DMS114 treated with DMSO at 0.1 percent for 48 hours (cell line): ENCODE measurements at regions not wholly inside any gene's neighbourhood (a gene's known extent, or its start where the extent isn't known, plus 50 kb on each side); places are given as distances from the start of the nearest gene placed in this dataset.

Experiments used
- DNase-seq: peaks from one replicate; lab custom pipeline; 2025; ENCODE audit not compliant: unreplicated experiment; lab: John Stamatoyannopoulos, UW

GRCh38 chr17:55585629-55586028, 74.4 kb upstream of the SMIM36 start:
- DNase-seq = no peak

DNA sequence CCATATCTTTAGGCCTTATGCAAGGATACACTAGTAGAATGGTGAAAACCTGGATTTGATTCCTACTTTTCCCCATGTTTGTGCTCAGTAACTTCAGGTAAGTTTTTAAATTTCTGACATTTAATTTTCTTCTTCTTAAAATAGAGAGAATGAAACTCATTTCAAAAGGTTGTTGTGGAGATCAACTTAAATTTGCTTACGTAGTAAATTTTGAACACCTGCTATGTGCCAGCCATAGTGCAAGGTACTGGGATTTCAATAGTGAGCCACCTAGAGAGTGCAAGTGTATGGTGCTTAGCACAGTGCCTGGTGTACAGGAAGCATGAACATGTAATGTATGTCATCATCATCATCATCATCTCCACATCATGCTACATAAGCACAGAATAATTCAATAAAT, 73.6 kb upstream of the SMIM36 start:
- no peak for DNase-seq

DNA sequence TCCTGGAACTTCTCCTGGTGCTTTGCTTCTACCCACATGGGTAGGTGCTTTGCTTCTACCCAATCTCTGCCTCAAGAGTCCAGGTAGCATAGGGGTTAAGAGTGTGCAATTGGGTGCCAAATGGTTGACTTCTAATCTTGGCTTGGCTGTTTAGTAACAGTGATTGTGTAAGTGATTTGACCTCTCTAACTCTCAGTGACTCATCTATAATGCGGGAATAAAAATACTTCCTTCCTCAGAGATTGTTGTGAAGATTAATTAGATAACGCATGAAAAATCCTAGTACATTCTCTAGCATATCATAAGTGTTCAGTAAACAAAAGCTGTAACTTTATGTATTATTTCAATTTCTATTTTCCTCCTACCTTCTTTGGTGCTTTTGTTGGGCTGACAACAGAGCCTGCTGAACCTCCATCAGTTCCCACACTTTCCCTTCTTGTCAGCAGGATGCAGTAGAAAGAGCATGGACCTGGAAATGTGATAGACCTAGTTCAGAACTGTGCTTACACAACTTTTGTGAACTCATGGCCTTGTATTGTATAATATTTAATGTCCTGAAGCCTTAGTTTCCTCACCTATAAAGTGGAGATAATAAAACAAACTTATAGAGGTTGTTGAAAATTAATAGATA, 72.9 kb upstream of the SMIM36 start:
- DNase-seq = no peak

GRCh38 chr17:55582897-55583296, 71.6 kb upstream of the SMIM36 start:
- no peak for DNase-seq

DNA sequence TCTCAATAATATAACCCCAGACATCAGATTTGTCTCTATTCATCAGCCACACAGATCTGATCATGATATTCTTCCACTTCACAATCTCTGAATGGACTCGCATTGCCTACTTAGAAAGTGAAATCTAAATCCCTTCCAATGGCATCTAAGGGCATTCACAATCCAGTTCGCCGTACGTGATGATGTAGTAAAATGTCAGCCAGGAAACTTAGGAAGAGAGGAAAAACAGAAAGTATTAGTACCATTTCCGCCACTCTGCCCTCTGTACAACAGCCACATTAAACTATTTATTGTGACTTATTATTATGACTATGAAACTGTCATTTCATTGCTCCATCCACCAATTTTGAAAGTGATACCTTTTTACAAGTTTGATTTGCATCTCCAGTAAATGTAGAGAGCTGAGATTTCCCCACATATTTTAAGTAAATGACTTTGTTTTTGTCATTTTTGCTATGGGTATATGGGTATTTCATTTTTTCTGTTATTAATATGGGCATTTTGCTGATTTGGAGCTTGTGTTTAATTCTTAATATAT, 69.4 kb upstream of the SMIM36 start:
- DNase-seq = no peak

GRCh38 chr17:55577687-55578086, 66.4 kb upstream of the SMIM36 start:
- no peak for DNase-seq

GRCh38 chr17:55576996-55577586, 65.8 kb upstream of the SMIM36 start:
- DNase-seq = no peak

GRCh38 chr17:55576237-55576995, 65.2 kb upstream of the SMIM36 start:
- DNase-seq = no peak

- no peak for DNase-seq
These were observed 63.9 kb upstream of the SMIM36 start for GRCh38 chr17:55575058-55575636.

- DNase-seq = no peak
These were observed 61.3 kb upstream of the SMIM36 start for GRCh38 chr17:55572599-55572998.

DNA sequence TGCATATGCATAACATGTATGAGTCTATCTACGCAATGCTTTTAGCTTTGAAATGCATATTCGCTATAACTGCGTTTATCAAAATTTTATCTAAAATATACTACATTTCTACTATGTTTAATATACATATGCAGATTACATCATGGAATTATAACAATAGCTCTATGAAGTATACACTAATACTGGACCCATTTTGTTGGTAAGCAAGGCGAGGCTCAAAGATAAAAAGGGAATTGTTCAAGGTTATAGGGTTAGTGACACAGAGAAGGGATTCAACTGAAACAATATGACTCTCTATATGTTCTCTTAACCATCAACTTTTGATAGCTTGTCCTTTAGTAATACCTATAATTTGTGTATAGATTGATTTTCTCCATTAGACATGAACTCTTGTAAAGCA, 60.9 kb upstream of the SMIM36 start:
- no peak for DNase-seq

DNA sequence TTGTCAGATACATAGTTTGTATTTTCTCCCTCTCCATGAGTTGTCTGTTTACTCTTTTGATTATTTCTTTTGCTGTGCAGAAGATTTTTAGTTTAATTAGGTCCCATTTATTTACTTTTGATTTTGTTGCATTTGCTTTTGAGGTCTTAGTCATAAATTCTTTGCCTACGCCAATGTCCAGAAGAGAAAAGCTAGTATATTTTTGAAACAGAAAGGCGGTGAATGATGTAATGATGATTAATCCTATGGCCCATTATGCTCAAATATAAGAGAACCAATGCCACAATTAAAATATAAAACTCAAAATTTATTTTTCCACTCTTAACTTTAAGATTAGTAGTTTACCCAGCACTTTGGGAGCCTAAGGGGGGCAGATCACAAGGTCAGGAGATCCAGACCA, 59.8 kb upstream of the SMIM36 start:
- DNase-seq = no peak

- DNase-seq = no peak
These were observed 59.1 kb upstream of the SMIM36 start for GRCh38 chr17:55570391-55570790.

- no peak for DNase-seq
These were observed 56.3 kb upstream of the SMIM36 start for GRCh38 chr17:55567240-55568214.

- no peak for DNase-seq
These were observed 52.8 kb upstream of the SMIM36 start for GRCh38 chr17:55564081-55564480.

GRCh38 chr17:55563363-55563762, 52.1 kb upstream of the SMIM36 start:
- DNase-seq = no peak

- no peak for DNase-seq
These were observed 50.8 kb upstream of the SMIM36 start for GRCh38 chr17:55561973-55562495.

DNA sequence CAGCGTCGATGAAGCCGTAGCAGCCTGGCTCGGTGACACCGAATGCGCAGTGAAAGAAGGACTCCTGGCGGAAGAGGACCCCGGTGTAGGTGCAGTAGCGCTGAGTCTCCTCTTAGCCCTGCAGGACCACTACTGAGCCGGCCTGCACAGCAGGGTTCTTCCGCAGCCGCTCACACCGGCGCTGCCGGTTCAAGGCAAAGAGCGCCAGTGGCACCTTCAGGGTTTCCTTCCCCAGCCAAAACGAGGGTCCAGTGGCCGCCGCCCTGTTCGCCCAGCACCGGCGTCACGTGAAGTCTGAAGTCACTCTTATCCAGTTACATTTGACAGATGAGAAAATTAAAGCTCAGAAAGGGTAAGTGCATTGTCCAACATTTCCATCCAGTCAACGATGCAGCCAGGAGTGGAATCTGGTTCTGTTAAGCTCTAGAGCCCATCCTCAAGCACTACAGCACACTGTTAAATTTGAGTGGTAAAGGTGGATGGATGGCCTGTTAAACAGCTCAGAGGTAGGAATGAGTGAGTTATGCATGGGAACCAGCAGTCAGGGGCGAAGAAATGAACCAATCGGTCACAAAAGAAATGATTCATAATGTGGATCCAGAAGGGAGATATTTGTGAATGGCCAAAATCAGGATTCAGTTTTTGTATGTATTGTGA, 50.2 kb upstream of the SMIM36 start:
- no peak for DNase-seq
